Mesendoderm (in vitro differentiated cells): ENCODE measurements at regions not wholly inside any gene's neighbourhood (a gene's known extent, or its start where the extent isn't known, plus 50 kb on each side); places are given as distances from the start of the nearest gene placed in this dataset.

Source experiments
- DNase-seq: peaks from one replicate; pipeline ENCODE4 v3.0.0; 2013
- H2AK5ac ChIP-seq: 2 replicates; pipeline ENCODE4 v1.6.1; 2013; ENCODE audit warnings: low read length, inconsistent platforms
- H2BK120ac ChIP-seq: 2 replicates; pipeline ENCODE4 v1.6.1; 2013; ENCODE audit warnings: low read depth, mild to moderate bottlenecking, low read length, moderate library complexity, mixed read lengths
- H2BK15ac ChIP-seq: replicated peaks from 2 replicates; pipeline ENCODE4 v1.6.1; 2013; ENCODE audit warnings: low read depth, mild to moderate bottlenecking, moderate library complexity
- H2BK5ac ChIP-seq: 2 replicates; pipeline ENCODE4 v1.6.1; 2013; ENCODE audit warnings: low read length, inconsistent platforms
- H3K18ac ChIP-seq: 2 replicates; pipeline ENCODE4 v1.6.1; 2013; ENCODE audit warnings: mild to moderate bottlenecking, low read length, mixed read lengths
- H3K23ac ChIP-seq: one replicate; pipeline ENCODE4 v1.6.1; 2013; ENCODE audit warnings: low read length
- H3K27ac ChIP-seq: 2 replicates; pipeline ENCODE4 v1.5.1; 2013; ENCODE audit warnings: low read depth, mild to moderate bottlenecking, inconsistent platforms, low read length, moderate library complexity
- H3K27me3 ChIP-seq: 2 replicates; pipeline ENCODE4 v1.6.1; 2013; ENCODE audit warnings: low read length, control low read depth, mild to moderate bottlenecking, inconsistent platforms; ENCODE audit not compliant: insufficient read depth, poor library complexity
- H3K36me3 ChIP-seq: 2 replicates; pipeline ENCODE4 v1.6.1; 2013; ENCODE audit warnings: low read length, inconsistent platforms; ENCODE audit not compliant: control insufficient read depth, insufficient read depth
- H3K4ac ChIP-seq: one replicate; pipeline ENCODE4 v1.6.1; 2013; ENCODE audit warnings: low read depth, mild to moderate bottlenecking, low read length, moderate library complexity
- H3K4me1 ChIP-seq: 2 replicates; pipeline ENCODE4 v1.6.1; 2013; ENCODE audit warnings: low read depth, low read length, inconsistent platforms; ENCODE audit not compliant: control insufficient read depth
- H3K4me2 ChIP-seq: 2 replicates; pipeline ENCODE4 v1.6.1; 2013; ENCODE audit warnings: low read length
- H3K4me3 ChIP-seq: 2 replicates; pipeline ENCODE4 v1.5.1; 2013; ENCODE audit warnings: mild to moderate bottlenecking, low read length
- H3K56ac ChIP-seq: one replicate; pipeline ENCODE4 v1.6.1; 2013; ENCODE audit warnings: low read length
- H3K79me1 ChIP-seq: 2 replicates; pipeline ENCODE4 v1.6.1; 2013; ENCODE audit warnings: low read length, inconsistent platforms
- H3K79me2 ChIP-seq: 2 replicates; pipeline ENCODE4 v1.6.1; 2013; ENCODE audit warnings: mild to moderate bottlenecking, low read length; ENCODE audit not compliant: control insufficient read depth, insufficient read depth
- H3K9ac ChIP-seq: 2 replicates; pipeline ENCODE4 v1.6.1; 2013; ENCODE audit warnings: low read length, inconsistent platforms
- H4K5ac ChIP-seq: one replicate; pipeline ENCODE4 v1.6.1; 2013; ENCODE audit warnings: low read length
- H4K8ac ChIP-seq: one replicate; pipeline ENCODE4 v1.6.1; 2013; ENCODE audit warnings: low read depth, mild to moderate bottlenecking, control low read depth, low read length, moderate library complexity
- WGBS: extraction: QIAGEN DNeasy Blood & Tissue Kit; methylation state at CpG from one replicate; pipeline ENCODE4 v1.1.7; 2013; ENCODE audit warnings: low lambda C conversion rate, missing lambda C conversion rate; ENCODE audit not compliant: insufficient coverage; ENCODE audit errors: extremely low coverage; 5-methylcytosine and 5-hydroxymethylcytosine counted together

GRCh38 chr2:122000556-122001340 is 245.3 kb downstream of the TSN start:
- no CpG with 5 or more reads among the region's 21 CpGs for WGBS
- Histone ChIP-seq H3K4me2 (no peak overlapping the region), H2BK5ac (no peak overlapping the region), H3K27ac (no peak overlapping the region), H3K36me3 (no peaks in the 10 kb centered on the region), H2AK5ac (no peak overlapping the region), H3K79me2 (no peaks in the 10 kb centered on the region), H4K8ac (no peak overlapping the region), H3K27me3 (no peaks in the 10 kb centered on the region), H3K4me3 (no peak overlapping the region), H4K5ac (no peak overlapping the region), H3K79me1 (no peaks in the 10 kb centered on the region), H2BK120ac (no peak overlapping the region), H2BK15ac (no peak overlapping the region), H3K18ac (no peak overlapping the region), H3K9ac (no peak overlapping the region), H3K56ac (no peak overlapping the region), H3K4ac (no peak overlapping the region), H3K4me1 (no peaks in the 10 kb centered on the region), H3K23ac (no peak overlapping the region)
- DNase-seq: no peak

DNA sequence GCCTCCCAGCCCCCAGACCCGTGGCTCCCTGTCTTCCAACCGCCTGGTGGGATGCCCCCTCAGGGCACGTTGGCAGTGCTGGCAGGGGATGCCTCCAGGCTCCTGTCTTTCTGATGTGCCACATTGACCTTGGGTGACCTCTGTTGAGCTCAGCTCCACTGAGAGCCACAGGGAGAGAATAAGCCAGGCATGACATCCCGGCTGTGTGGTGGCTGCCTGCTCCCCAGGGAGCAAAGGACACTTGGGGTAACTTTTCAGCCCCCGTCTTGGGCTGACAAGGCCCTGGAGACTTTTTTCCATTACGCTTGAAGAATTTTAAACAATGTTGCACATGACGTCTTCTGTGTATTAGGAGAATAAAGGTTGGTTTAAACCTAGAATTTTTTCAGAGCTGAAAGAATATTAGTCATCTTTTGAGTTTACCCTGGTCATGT is 246.0 kb downstream of the TSN start:
- Histone ChIP-seq H2AK5ac (no peak overlapping the region), H3K79me2 (no peaks in the 10 kb centered on the region), H3K4me2 (no peak overlapping the region), H3K27ac (no peak overlapping the region), H3K79me1 (no peaks in the 10 kb centered on the region), H3K56ac (no peak overlapping the region), H2BK15ac (no peak overlapping the region), H4K5ac (no peak overlapping the region), H2BK5ac (no peak overlapping the region), H3K27me3 (no peaks in the 10 kb centered on the region), H3K9ac (no peak overlapping the region), H3K18ac (no peak overlapping the region), H3K4me3 (no peak overlapping the region), H3K36me3 (no peaks in the 10 kb centered on the region), H2BK120ac (no peak overlapping the region), H3K4ac (no peak overlapping the region), H4K8ac (no peak overlapping the region), H3K4me1 (no peaks in the 10 kb centered on the region), H3K23ac (no peak overlapping the region)
- DNase-seq: no peak
- no CpG with 5 or more reads among the region's 7 CpGs for WGBS

GRCh38 chr2:122003196-122003940 is 247.9 kb downstream of the TSN start:
- Histone ChIP-seq H3K4me2 (no peak overlapping the region), H3K79me1 (no peaks in the 10 kb centered on the region), H2BK5ac (no peak overlapping the region), H3K18ac (no peak overlapping the region), H2BK120ac (no peak overlapping the region), H3K36me3 (no peaks in the 10 kb centered on the region), H3K56ac (no peak overlapping the region), H2BK15ac (no peak overlapping the region), H4K5ac (no peak overlapping the region), H3K27me3 (no peaks in the 10 kb centered on the region), H3K4me1 (peaks cover 3% of the 10 kb centered on the region), H2AK5ac (no peak overlapping the region), H3K27ac (no peak overlapping the region), H3K4ac (no peak overlapping the region), H4K8ac (no peak overlapping the region), H3K79me2 (no peaks in the 10 kb centered on the region), H3K23ac (no peak overlapping the region), H3K9ac (no peak overlapping the region), H3K4me3 (no peak overlapping the region)
- no CpG with 5 or more reads among the region's 11 CpGs for WGBS
- DNase-seq: no peak

GRCh38 chr2:122007126-122007525 is 251.7 kb downstream of the TSN start:
- H3K36me3 ChIP-seq: no peaks in the 10 kb centered on the region
- H3K4me2 ChIP-seq: no peak overlapping the region
- no peak overlapping the region for H4K5ac ChIP-seq
- H3K27me3 ChIP-seq: no peaks in the 10 kb centered on the region
- H3K4ac ChIP-seq: no peak overlapping the region
- no CpG with 5 or more reads among the region's 5 CpGs for WGBS
- no peak overlapping the region for H2BK15ac ChIP-seq
- peak; percentile 7 for DNase-seq
- peak overlapping the region; percentile 26 for H3K56ac ChIP-seq
- no peaks in the 10 kb centered on the region for H3K79me2 ChIP-seq
- no peak overlapping the region for H4K8ac ChIP-seq
- H3K9ac ChIP-seq: no peak overlapping the region
- no peak overlapping the region for H2BK5ac ChIP-seq
- H2AK5ac ChIP-seq: no peak overlapping the region
- peaks cover 3% of the 10 kb centered on the region for H3K4me1 ChIP-seq
- H3K23ac ChIP-seq: no peak overlapping the region
- H3K4me3 ChIP-seq: no peak overlapping the region
- no peak overlapping the region for H2BK120ac ChIP-seq
- peak overlapping the region; percentile 13 for H3K27ac ChIP-seq
- no peaks in the 10 kb centered on the region for H3K79me1 ChIP-seq
- H3K18ac ChIP-seq: no peak overlapping the region

GRCh38 chr2:122007577-122007976 is 252.1 kb downstream of the TSN start:
- Histone ChIP-seq H2BK15ac (no peak overlapping the region), H3K27me3 (no peaks in the 10 kb centered on the region), H2BK5ac (no peak overlapping the region), H2AK5ac (no peak overlapping the region), H2BK120ac (no peak overlapping the region), H3K4ac (no peak overlapping the region), H3K79me1 (no peaks in the 10 kb centered on the region), H3K4me3 (no peak overlapping the region), H3K79me2 (no peaks in the 10 kb centered on the region), H4K8ac (no peak overlapping the region), H3K36me3 (no peaks in the 10 kb centered on the region), H3K18ac (no peak overlapping the region), H4K5ac (no peak overlapping the region), H3K23ac (no peak overlapping the region), H3K4me1 (peaks cover 3% of the 10 kb centered on the region), H3K56ac (no peak overlapping the region), H3K9ac (no peak overlapping the region), H3K4me2 (no peak overlapping the region), H3K27ac (peak overlapping the region; percentile 57)
- DNase-seq: peak; percentile 94
- WGBS: no CpG with 5 or more reads among the region's 5 CpGs
